GM19240 (cell line): ENCODE measurements at regions not wholly inside any gene's neighbourhood (a gene's known extent, or its start where the extent isn't known, plus 50 kb on each side); places are given as distances from the start of the nearest gene placed in this dataset.

Source experiments
- DNase-seq: peaks from one replicate; pipeline ENCODE4 v3.0.0; 2011; ENCODE audit warnings: low spot score; ENCODE audit not compliant: insufficient read length

DNA sequence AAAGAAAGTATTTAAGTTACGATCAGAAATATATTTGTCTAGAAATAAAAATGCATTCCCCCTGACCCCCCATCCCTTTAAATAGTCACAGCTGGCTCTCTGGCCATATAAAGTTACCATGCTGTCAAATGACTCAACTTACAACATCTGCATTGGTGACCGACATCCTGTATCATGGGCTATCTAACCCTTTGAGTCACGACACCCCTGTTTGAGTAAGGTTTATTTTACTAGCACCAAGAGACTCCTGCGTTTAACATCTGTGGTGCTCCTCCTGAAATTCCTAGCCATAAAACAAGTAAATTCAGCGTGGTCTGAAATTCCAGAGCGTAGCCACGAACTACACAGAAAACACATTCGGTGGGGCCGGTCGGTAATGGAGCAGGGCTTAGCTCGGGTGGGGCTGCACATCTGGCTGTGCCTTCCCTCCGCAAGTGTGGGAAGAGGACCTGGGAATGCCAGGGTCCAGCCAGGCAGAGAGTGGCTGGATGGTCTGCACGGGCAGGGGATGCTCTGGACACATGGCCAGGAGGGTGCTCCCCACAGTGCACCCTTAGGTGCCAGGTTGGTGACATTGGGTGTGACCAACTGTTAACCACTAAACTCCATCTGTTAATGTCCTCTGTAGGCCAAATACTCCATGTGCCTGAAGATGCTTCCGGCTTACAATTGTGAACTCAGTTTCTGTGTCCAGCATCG, 53.0 kb upstream of the CLDN14 start:
- DNase-seq = no peak

DNA sequence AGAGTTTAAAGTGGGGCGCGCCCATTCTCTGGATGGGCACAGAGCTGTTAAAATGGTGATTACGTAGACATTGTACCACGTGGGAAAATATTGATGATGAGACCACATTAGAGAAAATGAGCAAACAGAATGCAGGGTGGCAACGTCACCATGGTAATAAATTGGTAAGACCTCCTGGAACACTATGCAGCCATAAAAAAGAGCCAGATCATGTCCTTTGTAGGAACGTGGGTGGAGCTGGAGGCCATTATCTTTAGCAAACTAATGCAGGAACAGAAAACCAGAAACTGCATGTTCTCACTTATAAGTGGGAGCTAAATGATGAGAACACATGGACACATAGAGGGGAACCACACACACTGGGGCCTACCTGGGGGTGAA, 53.5 kb upstream of the CLDN14 start:
- no peak for DNase-seq

- no peak for DNase-seq
These were observed 54.7 kb upstream of the CLDN14 start for GRCh38 chr21:36534656-36535055.

GRCh38 chr21:36535618-36536241, 55.8 kb upstream of the CLDN14 start:
- peak; percentile 31 for DNase-seq

GRCh38 chr21:36538761-36539160, 58.8 kb upstream of the CLDN14 start:
- no peak for DNase-seq

GRCh38 chr21:36539434-36540150, 59.7 kb upstream of the CLDN14 start:
- no peak for DNase-seq

DNA sequence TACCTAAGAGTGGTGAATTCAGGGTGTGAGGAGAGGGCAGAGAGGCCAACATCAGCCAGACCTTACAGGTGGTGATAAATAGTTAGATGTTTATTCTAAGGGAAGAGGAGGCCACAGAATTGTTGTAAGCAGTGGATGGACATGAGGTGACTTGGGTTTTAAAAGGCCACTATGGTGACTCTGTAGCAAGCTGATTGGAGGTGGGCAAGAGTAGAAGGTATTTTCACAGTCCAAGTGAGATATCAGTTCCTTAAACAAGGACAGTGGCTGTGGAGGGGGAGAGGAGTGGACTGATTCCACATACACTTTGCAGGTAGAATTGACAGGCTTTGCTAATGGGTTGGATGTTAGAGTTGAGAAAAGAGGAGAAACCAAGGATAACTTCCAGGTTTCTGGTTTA, 60.8 kb upstream of the CLDN14 start:
- DNase-seq = no peak

- DNase-seq = no peak
These were observed 61.8 kb upstream of the CLDN14 start for GRCh38 chr21:36541721-36542139.

DNA sequence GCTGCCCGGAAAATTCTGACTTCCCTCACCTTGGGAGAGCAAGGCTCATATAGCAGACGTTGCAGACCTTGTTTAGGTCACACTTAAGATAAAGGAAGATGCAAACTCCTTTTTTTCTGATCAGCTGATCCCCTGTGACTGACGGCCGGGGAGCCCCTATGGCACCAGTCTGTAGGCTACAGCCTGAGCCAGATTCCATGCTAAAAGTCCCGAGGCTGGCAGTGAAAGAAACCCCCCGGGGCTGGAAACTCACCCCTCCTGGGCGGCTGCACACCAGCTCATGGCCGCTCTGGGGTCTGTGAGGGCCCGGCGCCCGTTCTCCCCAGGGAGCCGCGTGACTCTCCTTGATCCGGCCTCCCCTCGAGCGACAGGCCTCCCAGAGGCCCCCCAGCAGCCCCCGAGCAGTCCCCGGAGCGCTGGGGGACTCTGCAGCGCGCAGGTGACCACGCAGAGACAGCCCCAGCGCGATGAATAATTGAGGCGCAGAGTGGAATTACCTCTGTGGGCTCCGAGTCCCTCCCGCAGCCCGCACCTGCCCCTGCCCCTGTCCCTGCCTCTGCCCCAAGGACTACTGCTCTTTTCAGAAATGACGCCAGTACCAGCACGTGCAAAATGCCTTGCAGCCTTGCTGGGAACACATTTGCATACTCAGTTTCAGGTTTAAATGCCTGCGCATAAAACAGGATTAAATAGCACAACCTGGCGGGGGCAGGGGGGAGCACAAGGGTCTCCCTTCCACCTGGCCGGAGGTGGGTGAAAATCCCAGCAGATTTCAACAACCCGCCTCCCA, 62.6 kb upstream of the CLDN14 start:
- DNase-seq = peak; percentile 39

- no peak for DNase-seq
These were observed 64.0 kb upstream of the CLDN14 start for GRCh38 chr21:36543924-36544323.

GRCh38 chr21:36544545-36544944, 64.6 kb upstream of the CLDN14 start:
- DNase-seq = no peak

DNA sequence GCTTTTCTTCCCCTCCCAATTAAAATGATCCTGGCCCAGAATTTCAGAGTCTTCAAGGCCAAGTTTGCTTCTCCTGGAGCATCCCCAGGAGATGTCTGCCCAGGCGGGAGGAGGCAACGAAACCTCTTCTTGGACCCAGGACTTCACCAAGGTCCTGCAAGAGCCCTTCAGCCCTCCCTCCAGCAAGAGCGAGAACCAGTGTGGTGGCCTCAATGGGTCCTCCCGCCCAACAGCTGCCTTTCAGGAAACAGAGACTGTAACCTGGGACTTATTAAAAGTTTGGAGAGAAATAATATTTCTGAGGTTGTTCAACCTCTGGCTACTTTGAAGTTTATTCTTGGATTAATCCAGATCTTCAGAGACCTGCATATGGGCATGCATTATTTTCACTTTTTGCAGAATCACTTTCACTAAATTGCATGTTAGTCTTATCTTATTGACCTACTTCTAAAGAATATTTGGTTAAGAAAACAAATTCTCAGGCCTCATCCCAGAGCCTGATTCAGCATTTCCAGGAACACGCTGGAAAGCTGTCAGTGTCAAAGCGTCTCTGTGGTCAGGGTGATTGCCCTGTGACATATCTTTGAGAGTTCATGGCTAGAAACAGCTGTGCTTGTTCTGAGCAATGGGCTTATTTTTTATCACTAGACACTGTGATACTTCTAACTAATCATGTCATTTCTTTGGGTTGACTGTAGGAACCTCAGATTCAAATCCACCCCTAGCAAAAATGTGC, 66.0 kb upstream of the CLDN14 start:
- no peak for DNase-seq

GRCh38 chr21:36547464-36547863, 67.5 kb upstream of the CLDN14 start:
- DNase-seq = no peak

DNA sequence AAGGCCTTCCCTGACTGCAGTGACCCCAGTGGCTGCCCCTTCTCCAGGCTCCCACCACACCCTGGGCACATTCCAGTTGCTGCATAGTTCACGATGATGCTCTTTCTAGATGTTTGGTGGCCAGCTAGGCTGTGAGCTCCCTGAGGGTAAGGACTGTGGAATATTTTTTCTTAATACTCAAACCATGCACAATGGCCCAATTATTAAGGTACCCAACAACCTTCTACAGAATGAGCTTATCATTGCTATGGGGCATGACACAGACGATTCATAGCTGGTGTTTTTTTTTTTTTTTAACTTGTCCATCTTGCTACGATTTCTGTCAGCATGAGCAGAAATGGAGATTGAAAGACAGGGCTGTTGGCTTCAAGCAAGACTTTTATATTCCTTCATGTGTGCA, 68.9 kb upstream of the CLDN14 start:
- no peak for DNase-seq

DNA sequence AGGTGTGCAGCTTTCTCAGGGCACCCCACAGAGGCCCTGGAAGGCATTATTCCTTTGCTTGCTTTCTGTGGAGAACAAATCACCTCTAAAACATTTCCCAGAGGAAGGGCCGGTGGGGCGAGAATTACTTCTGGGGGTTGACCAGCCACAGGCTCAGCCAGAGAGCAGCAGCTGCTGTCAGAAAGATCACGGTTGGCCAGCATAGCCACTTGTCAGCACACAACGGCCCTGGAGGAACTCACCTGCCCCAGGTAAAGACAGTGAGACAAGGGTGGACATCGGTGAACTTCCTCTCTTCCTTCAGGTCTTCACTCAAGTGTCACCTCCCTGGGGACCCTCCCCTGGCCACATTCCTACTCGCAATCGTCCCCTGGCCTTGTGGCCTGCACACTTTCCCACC, 69.5 kb upstream of the CLDN14 start:
- DNase-seq = no peak

DNA sequence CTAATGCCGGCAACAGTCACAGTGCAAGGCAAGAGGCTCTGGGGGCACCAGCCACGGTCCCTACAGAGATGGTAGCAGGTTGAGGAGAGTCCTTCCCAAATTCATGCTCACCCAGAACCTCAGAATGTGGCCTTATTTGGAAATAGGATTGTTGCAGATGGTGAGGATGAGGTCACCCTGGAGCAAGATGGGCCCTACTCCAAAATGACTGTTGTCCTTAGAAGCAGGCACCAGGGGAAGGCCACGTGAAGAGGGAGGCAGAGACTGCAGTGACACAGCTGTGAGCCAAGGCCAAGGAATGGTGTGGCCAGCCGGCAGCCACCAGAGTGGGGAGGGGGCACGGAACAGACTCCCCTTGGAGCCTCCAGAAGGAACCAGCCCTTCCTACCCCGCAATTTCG, 70.8 kb upstream of the CLDN14 start:
- DNase-seq = no peak

- no peak for DNase-seq
These were observed 71.4 kb upstream of the CLDN14 start for GRCh38 chr21:36551321-36551720.

DNA sequence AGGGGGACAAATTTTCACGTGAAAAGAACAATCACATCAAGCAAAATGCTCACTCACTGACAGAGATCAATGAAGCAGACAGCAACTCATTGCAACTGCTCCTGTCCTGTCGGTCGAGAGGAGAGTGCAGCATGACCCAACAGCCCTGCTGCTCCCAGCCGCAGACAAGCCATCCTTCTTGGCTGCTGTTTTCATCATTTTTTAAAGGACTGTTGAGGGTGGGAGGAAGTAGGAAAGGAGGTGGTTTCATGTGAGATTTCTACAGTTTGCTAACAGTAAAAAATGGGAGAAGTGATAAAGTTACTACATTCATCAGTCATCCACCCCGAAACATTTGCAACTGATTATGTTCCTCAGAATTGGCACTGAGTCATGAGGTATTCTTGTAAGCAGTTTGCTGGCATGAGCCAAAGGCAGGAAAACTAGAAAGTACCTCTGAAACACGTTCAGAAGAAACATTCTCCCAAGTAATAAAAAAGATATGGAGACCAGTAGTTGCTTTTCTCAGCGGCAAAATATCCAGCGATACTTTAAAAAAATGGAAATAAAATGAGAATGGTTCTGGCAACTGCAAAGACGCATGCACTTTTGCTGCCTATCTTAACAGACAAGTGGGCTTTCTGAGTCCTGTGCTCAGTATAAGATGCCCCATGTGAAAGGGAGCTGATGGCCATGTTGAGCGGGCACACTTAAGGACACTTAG, 72.0 kb upstream of the CLDN14 start:
- DNase-seq = no peak

DNA sequence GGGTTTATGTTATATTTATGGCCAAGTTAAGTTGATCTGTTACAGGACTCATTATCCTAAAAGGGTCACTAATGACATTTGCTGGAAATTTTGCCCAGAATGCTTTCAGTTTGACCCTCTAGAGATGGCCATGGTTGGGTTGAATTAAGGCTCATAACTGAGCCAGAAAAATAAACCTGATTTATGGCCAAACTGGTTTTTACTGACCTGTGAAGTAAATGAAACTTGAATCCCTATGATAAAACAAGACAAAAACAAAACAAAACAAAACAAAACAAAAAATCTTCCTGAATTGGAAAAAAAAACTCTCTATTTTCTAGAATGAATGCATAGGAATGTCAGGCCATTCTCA, 72.5 kb upstream of the CLDN14 start:
- DNase-seq = no peak

- no peak for DNase-seq
These were observed 73.5 kb upstream of the CLDN14 start for GRCh38 chr21:36553406-36553805.
